ENCODE measurements at regions not wholly inside any gene's neighbourhood (a gene's known extent, or its start where the extent isn't known, plus 50 kb on each side); places are given as distances from the start of the nearest gene placed in this dataset.
"Not testable (repeated sequence)": the region's sequence is repeated elsewhere in the genome, so short reads cannot be mapped to it uniquely, and the experiment has no call there.

DNA sequence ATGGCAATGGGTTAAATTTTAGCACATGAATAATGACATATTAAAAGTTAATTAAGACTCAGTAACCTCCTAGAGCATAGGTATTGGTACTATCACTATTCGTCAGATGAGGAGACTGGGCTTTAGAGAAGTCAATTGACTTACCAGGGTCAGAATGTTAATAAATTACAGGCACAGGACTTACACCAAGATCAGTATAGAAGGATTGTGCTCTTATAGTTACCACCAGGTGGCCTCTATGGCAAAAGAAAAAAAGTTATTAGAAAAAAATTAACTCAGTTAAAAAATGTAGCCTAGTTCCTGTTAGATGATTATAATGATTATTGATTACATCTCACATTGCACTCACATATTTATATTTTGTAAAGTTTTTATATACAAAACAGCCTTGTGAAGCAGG is 1163.7 kb downstream of the FAM181B start:
- no peak for DNase-seq (ENCODE audit: low spot score)

DNA sequence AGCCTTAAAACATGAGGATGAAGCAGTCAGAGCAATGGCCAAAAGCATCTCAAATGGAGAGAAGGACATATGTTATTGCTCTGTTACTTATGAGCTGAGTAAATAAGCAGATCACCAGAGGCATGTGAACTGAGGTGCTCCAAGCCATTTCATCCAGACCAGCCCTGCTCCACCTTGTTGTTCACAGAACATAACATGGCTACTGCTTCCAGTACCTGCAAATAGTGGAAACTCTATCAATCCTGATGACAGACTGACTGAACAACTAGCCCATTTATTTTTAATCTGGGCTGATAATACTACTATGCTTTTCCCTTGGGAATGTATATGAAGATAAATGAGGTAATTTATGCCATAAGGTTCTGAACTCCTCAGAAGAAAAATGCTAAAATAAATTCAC is 1164.7 kb downstream of the FAM181B start:
- DNase-seq (ENCODE audit: low spot score): no peak

DNA sequence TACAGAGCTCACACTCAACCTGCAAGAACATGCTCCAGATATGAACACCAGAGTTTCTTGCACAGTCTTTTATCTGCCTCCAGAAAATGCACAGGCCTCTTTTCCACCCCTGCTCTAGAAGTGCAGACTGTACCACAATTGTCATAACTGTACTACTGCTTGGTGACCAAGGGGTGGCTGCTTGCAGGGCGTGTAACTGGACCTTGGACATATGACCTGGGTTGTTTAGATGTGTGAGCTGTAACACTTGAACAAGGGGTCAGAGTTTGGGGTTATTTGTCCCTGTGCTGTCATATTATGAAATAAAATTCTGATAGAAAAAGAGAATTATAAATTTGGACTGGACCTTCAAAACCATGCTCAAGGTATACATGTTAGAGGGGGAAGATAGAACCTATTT is 1185.5 kb downstream of the FAM181B start:
- DNase-seq (ENCODE audit: low spot score): no peak

DNA sequence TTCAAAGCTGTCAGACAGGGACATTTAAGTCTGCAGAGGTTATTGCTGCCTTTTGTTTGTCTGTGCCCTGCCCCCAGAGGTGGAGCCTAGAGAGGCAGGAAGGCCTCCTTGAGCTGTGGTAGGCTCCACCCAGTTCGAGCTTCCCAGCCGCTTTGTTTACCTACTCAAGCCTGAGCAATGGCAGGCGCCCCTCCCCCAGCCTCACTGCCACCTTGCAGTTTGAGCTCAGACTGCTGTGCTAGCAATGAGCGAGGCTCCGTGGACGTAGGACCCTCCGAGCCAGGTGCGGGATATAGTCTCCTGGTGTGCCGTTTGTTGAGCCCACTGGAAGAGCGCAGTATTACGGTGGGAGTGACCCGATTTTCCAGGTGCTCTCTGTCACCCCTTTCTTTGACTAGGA is 1193.9 kb downstream of the FAM181B start:
- not testable (repeated sequence) for DNase-seq (ENCODE audit: low spot score)

DNA sequence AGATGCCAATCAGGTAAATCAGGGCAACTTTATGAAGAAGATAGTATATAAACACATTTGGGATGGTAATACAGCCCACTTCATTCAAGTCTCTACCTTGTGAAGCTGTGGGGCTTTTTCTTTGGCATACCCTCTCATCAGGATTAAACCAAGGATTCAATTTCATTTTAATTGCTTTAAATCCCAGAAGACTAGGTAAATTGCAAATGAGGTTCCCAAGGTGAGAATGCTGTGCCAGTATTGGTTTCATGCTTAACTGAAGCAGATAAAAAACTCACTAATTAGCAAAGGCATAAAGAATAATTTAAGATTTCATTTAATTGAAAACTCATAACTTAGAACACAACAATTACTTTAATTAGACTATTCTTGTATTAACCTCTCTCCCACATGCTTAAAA is 1218.1 kb downstream of the FAM181B start:
- DNase-seq (ENCODE audit: low spot score): no peak

DNA sequence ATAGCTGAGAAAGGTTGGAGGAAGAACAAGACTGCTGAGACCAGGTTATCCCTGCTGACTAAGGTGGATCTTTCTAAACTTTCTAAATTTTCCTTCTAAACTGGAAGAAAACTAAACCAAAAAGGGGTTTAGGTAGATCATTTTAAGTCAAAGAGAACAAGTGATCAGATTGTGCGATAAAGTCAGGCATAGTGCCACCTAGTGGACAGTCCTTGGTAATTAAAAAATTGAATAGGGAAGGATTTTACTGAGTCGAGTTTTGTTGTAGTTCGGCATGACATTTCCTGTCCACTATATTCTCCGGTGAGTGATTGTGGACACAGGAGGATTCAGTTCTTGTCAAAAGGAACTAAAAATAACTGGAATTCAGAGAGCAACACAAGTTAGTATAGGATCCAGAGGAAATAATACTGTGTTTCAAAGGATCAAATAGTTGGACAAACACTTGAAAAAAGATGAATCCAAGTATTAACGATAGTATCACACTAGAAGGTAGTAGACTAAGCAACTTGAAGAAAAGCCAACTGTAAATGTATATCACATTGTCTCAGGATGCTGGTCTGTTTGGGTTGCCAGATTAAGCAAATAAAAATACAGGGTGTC is 1236.4 kb downstream of the FAM181B start:
- DNase-seq (ENCODE audit: low spot score): peak; percentile 57

DNA sequence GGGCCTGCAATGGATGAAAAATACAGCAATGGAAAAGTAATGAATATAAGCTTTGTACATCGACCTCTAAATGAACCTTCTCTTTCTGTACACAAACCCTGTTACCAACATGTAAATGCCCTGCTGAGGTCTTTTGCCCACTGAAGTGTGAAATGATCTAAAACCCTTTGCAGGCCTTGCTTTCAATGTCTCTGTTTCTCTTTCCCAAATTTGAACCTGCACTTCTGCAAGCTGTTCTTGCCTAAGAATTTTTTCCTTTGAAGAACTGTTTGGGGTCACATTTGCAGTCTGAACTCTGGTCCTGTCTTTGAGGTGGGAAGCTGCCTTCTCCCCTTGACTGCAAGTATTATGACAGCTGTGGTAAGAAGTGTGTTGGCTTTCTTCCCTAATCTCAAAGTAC is 1237.1 kb downstream of the FAM181B start:
- DNase-seq (ENCODE audit: low spot score): no peak

DNA sequence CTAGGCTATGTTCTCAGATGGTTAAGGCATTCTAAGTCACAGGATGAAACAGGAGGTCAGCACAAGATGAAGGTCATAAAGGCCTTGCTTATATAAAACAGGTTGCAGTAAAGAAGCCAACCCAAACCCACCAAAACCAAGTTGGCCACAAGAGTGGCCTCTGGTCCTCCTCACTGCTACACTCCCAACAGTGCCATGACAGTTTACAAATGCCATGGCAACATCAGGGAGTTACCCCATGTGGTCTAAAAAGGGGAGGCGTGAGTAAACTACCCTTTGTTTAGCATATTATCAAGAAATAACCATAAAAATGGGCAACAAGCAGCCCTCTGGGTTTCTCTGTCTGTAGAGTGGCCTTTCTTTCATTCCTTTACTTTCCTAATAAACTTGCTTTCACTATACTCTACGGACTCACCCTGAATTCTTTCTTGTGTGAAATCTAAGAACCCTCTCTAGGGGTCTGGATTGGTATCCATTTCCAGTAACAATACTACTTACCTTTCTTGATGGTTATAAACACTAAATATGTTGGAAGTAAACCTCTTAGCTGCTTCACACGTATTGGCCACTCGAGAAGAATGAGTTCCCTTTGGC is 1237.9 kb downstream of the FAM181B start:
- no peak for DNase-seq (ENCODE audit: low spot score)

DNA sequence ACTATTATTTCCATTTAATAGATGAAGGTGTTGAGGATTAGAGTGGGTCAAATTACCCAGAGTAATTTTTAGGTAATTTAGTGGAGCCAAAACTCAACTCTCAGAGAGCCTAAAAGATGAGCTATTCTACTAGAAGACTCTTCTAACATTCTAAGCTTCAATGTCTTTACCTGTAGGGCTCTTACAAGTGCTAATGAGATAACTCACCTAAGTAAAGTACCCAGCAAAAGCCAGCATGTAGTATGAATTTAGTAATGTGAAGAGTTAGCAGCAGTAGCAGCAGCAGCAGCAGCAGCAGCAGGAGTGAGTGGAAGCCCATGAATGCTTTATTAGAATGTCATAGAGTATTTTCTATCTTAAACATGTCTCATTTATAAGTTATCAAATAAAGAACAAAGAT is 1239.2 kb downstream of the FAM181B start:
- DNase-seq (ENCODE audit: low spot score): no peak

DNA sequence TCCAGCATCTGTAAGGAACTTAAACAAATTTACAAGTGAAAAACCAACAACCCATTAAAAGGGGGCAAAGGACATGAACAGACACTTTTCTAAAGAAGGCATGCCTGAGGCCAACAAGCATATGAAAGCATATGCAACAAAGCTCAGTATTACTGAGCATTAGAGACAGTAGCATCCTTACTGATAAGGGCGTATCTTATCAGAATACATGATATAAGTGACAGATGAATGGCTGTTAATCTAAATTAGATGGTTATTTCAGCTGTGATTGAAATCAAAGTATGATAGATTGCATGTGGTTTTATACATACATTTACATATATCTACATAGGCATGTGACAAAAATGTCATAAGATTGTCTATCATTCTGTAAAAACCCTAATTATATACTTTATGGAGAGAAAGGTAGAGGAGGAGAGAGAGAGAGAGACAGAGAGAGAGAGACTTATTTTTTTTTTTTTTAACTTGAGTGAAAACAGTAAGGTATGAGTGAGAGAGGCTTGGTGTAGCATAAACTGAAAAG is 1240.7 kb downstream of the FAM181B start:
- no peak for DNase-seq (ENCODE audit: low spot score)

DNA sequence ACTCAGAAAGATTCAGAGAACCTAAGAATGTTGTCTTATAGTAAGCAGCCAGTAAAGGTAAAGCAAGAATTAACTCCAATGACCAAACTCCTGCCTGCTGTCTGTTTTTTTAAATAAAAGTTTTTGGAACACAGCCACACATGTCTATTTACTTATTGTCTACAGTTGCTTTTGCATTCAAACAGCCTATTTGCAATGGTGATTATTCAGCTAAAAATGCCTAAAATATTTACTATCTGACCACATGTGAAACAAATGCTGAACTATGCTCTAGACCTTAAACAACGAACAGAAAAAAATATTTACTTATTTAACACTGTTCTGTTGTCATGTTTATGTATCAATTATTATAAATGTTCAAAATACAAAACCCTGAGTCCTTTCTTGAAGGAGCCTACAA is 1246.6 kb downstream of the FAM181B start:
- no peak for DNase-seq (ENCODE audit: low spot score)

DNA sequence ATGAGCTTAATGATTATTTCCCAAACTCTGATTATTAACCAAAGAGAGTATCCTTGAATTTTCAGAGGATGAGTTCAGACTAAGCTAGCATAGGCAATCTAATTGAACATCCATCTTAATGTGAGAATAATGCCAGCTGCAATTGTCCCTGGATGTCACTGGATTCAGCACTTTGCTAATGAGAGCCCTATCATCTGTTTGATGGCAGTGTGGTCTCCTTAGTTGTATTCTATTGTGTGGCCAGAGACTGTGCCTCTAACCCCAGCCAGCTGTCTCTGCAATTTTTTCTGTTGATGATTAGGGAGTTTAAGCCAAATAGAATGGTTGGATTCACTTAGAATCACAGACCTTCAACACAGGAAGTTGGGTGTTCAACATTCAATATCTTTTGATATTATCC is 1249.5 kb downstream of the FAM181B start:
- no peak for DNase-seq (ENCODE audit: low spot score)

DNA sequence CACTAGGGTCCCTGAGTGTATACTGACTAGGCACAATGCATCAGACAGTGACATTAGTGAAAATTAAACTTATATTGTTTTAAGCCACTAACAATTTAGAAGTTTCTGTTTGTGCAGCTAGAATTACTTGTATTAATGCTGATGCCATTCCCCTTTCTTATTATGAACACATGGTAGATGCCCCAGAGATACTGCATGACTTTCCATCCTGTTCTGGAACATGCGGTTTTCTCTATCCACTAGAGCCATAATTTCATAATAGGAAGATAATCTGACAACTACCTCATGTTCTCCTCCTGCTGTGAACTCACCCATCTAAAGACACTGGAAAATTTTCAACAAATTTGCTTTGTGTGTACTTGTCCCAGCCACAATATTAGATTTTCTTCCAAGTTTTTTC is 1256.4 kb downstream of the FAM181B start:
- DNase-seq (ENCODE audit: low spot score): no peak

DNA sequence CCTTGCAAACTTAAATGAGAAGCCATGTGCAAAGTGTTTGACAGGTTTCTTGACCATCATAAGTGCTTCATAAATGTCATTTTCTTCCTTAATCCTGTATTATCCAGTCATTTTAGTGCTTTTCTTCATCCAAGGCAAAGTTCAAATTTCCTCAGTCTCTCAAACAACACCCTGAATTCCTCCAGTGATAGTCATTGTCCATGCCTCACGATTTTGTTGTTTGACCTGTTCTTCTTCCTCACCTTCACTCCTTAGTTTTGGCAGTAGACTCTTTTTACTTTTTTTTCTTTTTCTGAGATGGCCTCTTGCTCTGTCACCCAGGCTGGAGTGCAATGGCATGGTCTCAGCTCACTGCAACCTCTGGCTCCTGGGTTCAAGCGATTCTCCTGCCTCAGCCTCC is 1257.3 kb downstream of the FAM181B start:
- no peak for DNase-seq (ENCODE audit: low spot score)

DNA sequence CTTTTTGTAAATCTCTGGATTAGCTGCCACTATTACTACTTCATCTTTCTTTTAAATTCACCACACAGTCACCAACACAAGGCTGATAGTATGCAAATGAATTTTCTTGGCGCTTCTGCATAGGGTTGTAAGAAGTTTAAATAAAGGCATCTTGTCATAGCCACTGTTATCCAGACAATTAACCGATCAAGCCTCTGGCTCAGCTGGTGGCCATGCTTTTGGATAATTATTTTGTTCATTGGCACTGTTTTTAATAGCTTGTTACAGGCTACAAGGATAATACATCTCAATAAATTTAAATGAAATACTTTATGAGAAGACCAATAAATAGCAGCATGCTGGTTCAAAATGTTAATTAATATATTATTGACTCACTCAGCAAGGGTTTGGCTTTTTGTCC is 1261.0 kb downstream of the FAM181B start:
- no peak for DNase-seq (ENCODE audit: low spot score)

DNA sequence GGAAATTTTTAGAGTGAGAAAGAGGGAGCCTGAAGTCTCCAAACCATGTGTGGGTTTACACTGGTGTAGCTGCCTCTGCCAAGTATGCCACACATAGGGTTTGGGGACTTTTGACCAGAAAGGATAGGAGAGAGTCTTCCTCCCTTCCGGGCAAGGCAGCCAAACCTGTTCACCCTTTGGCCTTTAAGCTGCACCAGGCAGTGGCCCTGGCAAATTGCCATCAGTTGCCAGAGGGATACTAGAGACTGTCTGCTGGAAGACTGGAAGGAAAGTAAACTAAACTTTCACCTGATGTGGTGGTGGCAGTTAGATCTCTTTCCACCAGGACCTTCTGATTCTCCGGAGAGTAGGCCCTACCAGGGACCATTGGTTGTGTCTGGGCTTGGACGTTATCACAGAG is 1263.2 kb downstream of the FAM181B start:
- no peak for DNase-seq (ENCODE audit: low spot score)

DNA sequence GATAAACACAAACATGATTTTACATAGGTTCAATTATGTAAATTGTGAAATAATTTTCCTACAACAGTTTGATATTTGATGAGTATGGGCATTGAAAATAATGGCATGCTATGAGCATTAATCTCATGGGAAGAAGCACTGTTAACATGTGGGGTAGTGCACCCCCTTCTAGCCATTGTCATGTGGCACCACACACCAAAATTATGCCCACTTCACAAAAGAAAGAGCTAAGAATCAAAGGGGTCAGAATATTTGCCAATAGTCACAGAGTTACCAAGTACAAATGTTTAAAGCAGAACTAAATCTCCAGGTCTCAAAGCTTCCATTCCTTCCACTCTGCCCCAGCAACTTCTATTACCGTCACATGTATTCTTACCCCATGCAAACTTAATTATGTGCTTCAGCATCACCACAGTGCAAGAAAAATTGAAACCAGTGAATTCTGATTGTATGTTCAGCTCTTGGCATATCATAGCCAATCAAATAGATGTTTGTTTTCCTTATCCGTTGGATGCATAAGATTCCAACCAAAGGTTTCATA is 1273.8 kb downstream of the FAM181B start:
- DNase-seq (ENCODE audit: low spot score): no peak

DNA sequence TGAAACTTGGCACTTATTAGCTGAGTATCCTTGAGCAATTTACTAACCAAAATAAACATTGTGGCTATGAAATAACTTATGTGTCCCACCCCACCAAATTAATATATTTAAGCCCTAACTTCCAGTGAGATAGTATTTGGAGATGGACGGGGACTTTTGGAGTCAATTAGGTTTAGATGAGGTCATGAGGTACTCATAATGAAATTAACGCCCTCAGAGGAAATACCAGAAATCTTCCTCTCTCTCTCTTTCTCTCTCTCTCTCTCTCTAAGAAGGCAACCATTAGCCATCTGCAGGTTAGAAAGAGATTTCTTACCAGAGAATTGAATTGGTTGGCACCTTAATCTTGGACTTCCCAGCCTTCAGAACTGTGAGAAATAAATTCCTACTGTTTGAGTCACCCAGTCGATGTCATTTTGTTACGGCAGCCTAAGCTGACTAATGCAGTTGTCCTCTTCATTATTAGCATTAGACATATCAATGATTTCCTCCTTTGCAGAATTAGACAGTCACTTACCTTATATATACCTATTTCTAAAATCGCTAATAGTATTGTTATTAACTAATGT is 1284.0 kb downstream of the FAM181B start:
- peak; percentile 91 for DNase-seq (ENCODE audit: low spot score)

DNA sequence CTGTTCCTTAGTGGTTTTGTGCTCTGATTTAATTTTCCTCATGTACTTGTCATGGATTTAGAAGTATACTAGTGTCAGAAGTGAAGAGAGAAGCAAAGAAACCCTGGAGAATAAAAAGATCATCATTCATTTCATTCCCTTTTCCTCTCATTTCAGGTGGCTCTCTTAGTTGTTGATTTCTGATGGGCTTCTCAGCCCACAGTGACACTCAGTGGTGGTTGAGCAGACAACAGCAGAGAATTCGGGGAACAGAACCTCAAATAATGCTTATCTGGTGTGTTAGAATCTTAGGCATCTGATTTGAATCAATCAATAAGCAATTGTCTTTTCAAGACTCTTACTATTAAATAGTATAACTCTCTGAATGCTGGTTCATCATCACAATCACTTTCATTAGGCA is 1289.4 kb downstream of the FAM181B start:
- no peak for DNase-seq (ENCODE audit: low spot score)

DNA sequence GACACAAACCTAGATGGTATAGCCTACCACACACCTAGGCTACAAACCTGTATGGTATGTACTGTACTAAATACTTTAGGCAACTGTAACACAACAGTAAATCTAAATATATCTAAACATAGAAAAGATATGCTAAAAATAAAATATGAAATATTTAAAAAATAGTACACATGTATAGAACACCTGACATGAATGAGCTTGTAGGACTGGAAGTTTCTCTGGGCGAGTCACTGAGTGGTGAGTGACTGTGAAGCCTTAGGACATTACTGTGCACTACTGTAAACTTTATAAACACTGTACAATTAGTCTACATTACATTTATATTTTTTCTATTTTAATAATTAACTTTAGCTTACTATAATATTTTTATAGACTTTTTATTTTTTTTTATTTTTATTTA is 1301.3 kb downstream of the FAM181B start:
- no peak for DNase-seq (ENCODE audit: low spot score)

DNA sequence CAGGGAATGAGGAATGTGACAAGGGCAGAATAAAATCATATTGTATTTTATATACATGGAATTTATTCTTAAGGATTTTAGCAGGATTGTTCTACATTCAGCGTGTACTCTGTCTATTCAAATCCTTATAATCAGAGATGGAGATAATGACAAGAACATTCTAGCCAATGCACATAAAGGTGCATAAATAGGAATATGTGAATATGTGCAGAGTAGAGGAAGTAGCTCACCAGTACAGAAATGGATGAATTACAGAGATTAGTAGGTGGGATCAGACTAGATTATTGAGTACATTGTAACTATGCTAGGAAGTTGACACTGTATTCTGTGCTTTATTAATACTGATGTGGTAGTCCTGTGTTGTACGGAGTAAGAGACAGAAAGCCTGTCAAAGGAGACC is 1308.8 kb downstream of the FAM181B start:
- no peak for DNase-seq (ENCODE audit: low spot score)

DNA sequence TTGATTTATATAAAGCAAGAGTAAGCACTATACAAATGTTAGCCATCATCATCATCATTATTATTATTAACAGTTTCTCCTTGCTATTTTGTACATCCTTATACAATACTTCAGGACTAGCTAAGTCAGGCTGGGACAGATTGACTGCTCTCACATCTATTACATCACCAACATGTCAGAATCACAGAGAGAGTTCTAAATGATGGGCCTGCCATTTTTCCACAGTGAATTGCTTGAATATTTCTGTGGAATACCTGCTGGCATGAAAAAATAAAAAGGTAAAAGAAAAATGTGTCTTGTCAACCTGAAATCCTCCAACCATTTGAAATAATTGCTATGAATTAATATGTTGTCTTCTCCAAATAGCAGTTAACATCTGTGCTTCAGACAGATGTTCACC is 1311.3 kb downstream of the FAM181B start:
- no peak for DNase-seq (ENCODE audit: low spot score)

DNA sequence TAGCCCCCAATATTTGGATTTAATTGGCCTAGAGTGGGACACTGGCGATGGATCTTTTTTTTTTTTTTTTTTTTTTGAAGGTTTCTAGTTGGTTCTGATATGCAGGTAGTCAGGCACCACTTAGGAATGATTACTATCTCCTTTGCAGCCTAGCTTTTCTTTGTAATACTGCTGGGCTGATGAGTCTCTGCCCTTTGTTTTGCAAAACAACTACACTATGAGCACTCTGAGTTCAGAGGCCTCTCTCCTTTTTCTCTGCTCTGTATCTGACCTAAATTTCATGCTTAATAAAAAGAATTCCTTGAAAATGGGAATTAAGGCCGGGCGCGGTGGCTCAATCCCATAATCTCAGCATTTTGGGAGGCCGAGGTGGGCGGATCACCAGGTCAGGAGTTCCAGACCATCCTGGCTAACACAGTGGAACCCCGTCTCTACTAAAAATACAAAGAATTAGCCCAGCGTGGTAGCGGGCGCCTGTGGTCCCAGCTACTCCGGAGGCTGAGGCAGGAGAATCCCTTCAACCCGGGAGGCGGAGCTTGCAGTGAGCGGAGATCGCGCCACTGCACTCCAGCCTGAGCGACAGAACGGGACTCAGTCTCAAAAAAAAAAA is 1312.3 kb downstream of the FAM181B start:
- no peak for DNase-seq (ENCODE audit: low spot score)

All from kidney tubule cell (primary cell).